LHCN-M2 (cell line): ENCODE measurements at regions not wholly inside any gene's neighbourhood (a gene's known extent, or its start where the extent isn't known, plus 50 kb on each side); places are given as distances from the start of the nearest gene placed in this dataset.
"Not testable (repeated sequence)": the region's sequence is repeated elsewhere in the genome, so short reads cannot be mapped to it uniquely, and the experiment has no call there.

Experiments used
- DNase-seq: peaks from one replicate; pipeline ENCODE4 v3.0.0-alpha.2; 2012; ENCODE audit warnings: low read depth

DNA sequence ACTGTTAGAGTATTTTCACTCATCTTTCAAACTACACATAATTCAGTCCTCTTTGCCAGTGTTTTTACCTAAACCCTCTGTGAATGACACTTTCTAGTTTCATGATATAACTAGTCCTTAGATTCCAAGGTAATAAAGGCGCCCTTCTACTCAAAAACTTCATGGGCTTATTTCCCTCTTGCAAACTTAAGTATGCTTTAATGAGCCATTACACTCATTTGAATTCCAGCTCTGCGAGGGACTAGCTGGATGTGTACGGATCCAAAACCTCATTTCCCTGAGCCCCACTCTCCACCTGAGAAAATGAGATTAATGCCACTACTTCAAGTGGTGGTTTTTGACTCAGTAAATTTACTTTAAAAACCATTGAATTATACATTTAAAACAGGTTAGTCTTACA lies 141.1 kb downstream of the NDUFA12 start:
- DNase-seq = no peak

DNA sequence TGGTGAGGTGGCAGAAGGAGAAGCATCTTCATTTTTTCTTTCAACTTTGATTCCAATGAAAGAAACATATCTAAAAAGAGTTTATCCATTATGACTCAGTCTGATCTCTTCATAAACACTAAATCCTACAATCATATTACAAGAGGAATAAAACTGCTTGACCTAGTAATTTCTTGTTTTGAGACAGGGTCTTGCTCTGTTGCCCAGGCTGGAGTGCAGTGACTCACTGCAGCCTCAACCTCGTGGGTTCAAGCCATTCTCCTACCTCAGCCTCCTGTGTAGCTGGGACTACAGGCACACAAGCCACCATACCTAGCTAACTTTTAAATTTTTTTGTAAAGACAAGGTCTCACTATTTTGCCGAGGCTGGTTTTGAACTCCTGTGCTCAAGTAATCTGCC lies 147.2 kb downstream of the NDUFA12 start:
- no peak for DNase-seq

DNA sequence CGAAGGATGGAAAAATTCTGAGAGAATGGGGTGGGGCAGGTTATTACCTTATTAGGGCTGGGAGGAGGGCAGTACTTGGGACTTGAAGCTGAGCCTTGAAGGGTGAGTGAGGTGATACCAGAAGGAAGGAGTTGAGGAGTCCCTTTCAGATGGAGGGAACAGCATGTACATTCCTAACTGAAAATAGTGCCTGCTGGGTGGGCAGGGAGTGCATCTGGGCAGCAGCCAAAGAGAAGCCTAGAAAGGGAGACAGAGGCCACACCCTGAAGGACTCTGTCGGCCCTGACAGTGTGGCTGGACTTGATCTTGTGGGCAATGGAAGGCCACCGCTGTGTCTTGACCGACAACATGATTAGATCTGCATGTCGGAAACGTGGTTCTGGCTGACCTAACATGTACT lies 147.6 kb downstream of the NDUFA12 start:
- no peak for DNase-seq

GRCh38 chr12:94851396-94852028 lies 152.0 kb downstream of the NDUFA12 start:
- DNase-seq = no peak

DNA sequence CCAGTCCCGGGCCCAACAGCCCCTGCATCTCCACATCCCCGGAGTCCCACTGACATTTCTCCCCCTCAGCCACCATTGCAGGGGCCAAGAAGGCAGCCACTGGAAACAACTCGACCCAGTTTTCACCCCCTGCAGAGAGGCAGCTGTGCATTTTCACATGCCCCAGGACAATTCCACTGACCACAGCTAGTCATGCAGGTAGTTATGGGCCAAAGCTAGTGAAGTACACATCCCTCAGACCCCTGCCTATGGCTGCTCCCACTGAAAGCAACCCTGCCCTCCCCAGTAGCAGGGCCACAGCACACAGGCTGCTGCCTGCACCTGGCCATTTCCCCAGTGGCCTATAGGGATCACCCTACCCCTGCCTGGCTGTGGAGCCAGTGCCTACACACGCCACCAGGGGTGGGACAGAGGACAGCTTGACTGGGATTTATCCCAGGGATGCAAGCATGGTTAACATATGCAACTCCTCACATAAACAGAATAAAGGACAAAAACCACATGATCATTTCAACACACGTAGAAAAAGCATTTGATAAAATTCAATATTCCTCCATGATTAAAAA lies 154.0 kb downstream of the NDUFA12 start:
- DNase-seq = no peak

- DNase-seq = no peak
Measured at GRCh38 chr12:94848966-94849365, 154.5 kb downstream of the NDUFA12 start.

DNA sequence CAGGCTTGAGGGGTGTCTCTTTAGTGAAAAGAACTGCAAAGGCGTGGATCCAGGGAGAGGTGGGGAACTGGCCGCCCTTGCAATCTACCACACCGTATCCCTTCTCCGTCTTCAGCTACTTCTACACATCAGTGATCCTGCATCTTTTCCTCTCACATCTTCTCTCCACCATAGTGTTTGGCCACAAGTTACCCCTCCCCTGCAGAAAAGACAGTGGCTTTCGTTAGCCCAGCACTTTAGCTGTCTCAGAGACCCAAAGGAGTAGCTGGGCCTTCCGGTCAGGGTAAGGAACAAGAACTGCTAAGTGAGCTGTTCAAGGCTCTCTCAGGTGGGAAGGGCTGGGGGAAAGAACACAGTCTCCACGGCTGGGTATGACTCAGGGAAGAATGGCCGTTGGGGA lies 158.4 kb downstream of the NDUFA12 start:
- DNase-seq = no peak

DNA sequence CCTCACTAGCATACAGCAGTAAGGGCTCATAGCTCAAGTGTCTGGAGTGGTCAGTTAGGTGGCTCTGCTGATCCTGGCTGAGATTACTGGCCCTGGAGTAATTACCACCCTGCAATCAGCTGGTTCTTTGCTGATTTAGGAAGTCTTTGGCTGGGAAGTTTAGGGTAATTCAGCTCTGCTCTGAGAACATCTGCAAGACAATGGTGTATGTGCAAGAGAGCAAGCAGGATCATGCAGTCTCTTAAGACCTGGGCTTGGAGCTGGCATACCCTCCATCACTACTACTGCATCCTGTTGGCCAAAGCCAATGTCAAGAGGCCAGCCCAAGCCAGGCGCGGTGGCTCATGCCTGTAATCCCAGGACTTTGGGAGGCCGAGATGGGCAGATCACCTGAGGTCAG lies 159.0 kb downstream of the NDUFA12 start:
- DNase-seq = no peak

GRCh38 chr12:94841904-94842610 lies 161.4 kb downstream of the NDUFA12 start:
- DNase-seq = no peak

- DNase-seq = no peak
Measured at GRCh38 chr12:94841177-94841576, 162.3 kb downstream of the NDUFA12 start.

DNA sequence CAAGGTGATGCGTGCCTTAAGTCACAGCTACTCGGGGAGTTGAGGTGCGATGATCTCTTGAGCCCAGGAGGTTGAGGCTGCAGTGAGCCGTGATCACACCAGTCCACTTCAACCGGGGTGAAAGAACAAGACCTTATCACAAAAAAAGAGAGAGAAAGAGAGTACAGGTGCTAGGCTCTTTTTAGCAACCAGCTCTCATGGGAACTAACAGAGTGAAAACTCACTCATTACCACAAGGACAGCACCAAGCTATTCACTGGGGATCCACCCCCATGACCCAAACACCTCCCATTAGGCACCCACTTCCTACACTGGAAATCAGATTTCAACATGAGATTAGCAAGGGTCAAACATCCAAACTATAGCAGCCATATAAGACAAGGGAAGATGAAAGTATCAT lies 164.2 kb downstream of the NDUFA12 start:
- DNase-seq = no peak

DNA sequence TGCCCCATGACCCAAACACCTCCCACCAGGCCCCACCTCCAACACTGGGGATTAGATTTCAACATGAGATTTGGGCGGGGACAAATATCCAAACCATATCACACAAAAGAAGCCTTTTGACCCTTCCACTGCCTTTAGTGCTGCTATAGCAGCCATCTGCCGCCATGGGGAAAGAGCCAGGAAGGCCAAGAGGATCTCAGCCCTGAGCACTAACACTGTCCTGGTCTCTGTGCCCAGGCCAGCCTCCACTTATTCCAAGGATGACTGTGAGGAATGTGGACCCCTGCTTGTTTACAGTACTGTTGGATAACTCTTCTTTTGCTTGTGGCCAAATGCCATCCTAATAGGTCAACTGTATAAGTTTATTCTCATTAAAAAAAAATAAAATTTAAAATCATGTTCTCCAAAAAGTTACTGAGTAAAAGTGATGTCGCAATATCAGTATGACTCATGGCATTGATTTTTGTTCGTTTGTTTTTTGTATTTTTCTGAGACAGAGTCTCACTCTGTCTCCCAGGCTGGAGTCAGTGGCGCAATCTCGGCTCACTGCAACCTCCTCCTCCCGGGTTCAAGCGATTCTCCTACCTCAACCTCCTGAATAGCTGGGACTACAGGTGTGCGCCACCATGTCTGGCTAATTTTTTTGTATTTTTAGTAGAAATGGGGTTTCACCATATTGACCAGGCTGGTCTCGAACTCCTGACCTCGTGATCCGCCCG lies 166.4 kb downstream of the NDUFA12 start:
- DNase-seq = peak; percentile 38

GRCh38 chr12:94834036-94834625 lies 169.4 kb downstream of the NDUFA12 start:
- DNase-seq = no peak

GRCh38 chr12:94832780-94833681 lies 170.5 kb downstream of the NDUFA12 start:
- DNase-seq = peak; percentile 67

DNA sequence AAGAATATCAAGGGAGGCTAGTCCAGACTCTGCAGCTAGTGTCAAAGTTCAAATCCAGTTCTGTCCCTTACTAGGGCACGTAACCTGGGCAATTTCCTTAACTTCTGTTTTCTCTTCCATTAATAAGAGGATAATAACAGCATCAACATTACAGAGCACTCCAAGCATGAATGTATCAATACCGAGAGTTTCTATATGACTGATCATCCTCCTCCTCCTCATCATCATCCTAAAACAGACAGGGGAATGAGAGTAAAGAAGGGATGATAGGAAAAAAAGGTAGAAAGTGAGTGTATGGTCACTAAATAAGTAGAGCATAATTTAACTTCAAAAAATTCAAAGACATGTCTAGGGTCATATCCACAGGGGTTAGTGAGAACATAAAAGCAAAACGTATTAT lies 171.4 kb downstream of the NDUFA12 start:
- no peak for DNase-seq

DNA sequence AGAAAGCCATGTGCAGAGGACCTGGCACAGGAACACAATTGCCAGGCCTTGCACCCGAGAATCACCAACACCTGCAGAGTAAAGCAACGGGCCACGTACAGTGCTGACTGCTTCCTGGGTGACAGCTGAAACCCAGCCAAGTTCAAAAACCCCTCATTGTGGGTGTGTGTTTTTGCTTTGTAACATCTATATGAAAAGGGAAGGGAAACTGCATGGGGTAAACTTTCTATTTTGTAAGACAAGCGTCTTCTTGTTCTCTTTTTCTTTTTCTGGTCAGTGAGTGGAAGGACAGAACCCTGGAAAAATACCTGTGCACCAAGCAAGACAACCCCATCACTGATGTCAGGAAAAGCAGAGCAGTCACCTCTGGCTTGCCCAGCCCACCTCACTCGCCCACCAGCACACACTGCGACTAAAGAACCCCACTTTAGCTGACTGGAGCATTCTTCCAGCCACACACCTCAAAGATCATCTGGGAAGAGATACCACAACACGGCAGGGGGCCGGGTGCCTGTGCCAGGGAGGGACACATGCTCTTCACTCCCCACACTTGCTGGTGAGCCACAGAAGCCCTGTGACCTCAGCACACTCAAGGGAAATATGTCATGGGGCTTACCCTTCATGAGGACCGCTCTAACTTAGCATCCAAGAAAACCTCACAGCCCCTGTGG lies 172.3 kb downstream of the NDUFA12 start:
- no peak for DNase-seq

- no peak for DNase-seq
Measured at GRCh38 chr12:94829552-94829951, 173.9 kb downstream of the NDUFA12 start.

- no peak for DNase-seq
Measured at GRCh38 chr12:94819011-94819410, 168.7 kb upstream of the TMCC3 start.

GRCh38 chr12:94817695-94818075 lies 167.3 kb upstream of the TMCC3 start:
- no peak for DNase-seq

DNA sequence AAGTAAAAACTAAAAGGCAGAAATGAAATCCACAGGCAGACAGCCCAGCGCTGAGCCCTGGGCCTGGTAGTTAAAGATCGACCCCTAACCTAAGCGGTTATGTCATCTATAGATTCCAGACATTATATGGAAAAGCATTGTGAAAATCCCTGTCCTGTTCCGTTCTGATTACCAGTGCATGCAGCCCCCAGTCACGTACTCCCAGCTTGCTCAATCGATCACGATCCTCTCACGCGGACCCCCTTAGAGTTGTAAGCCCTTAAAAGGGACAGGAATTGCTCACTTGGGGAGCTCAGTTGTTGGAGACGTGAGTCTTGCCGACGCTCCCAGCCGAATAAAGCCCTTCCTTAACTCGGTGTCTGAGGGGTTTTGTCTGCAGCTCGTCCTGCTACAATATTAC lies 166.8 kb upstream of the TMCC3 start:
- not testable (repeated sequence) for DNase-seq

- not testable (repeated sequence) for DNase-seq
Measured at GRCh38 chr12:94816746-94817145, 166.4 kb upstream of the TMCC3 start.
